GM23338 (cell line): ENCODE measurements at regions not wholly inside any gene's neighbourhood (a gene's known extent, or its start where the extent isn't known, plus 50 kb on each side); places are given as distances from the start of the nearest gene placed in this dataset.
A peak's percentile ranks its signal among the peaks of the same experiment; 100 is the strongest.

Source experiments
- ATAC-seq: fragments of 200-7000 bp; cut with Tn5 transposase; 3 replicates; pipeline ENCODE4 v1.9.1; 2020
- DNase-seq: peaks from one replicate; pipeline ENCODE4 v3.0.0-alpha.2; 2015; ENCODE audit warnings: low spot score
- H2AFZ ChIP-seq: fragments of 200-600 bp; sonication (generic); 2 replicates; pipeline ENCODE4 v1.8.0; 2016; ENCODE audit warnings: antibody characterized with exemption, mild to moderate bottlenecking, moderate library complexity
- H3F3A ChIP-seq: fragments of 200-600 bp; sonication (generic); replicated peaks from 2 replicates; pipeline ENCODE4 v1.8.0; 2017; ENCODE audit warnings: antibody characterized with exemption, mixed run types, low read depth
- H3K27ac ChIP-seq: fragments of 200-600 bp; sonication (generic); 2 replicates; pipeline ENCODE4 v1.6.1; 2016; ENCODE audit warnings: low read depth
- H3K27me3 ChIP-seq: fragments of 200-600 bp; sonication (generic); 2 replicates; pipeline ENCODE4 v1.8.0; 2016; ENCODE audit warnings: mild to moderate bottlenecking, mixed run types, moderate library complexity; ENCODE audit not compliant: insufficient read depth
- H3K36me3 ChIP-seq: fragments of 200-600 bp; sonication (generic); 2 replicates; pipeline ENCODE4 v1.8.0; 2016; ENCODE audit warnings: mild to moderate bottlenecking; ENCODE audit not compliant: insufficient read depth
- H3K4me1 ChIP-seq: fragments of 200-600 bp; sonication (generic); 2 replicates; pipeline ENCODE4 v1.8.0; 2016; ENCODE audit warnings: mild to moderate bottlenecking, moderate library complexity; ENCODE audit not compliant: insufficient read depth
- H3K4me2 ChIP-seq: fragments of 200-600 bp; sonication (generic); 2 replicates; pipeline ENCODE4 v1.7.1; 2017; ENCODE audit warnings: mixed run types
- H3K4me3 ChIP-seq: fragments of 200-600 bp; sonication (generic); 2 replicates; pipeline ENCODE4 v1.6.1; 2016; ENCODE audit warnings: mixed run types
- H3K79me2 ChIP-seq: fragments of 200-600 bp; sonication (generic); replicated peaks from 2 replicates; pipeline ENCODE4 v1.8.0; 2017; ENCODE audit warnings: mild to moderate bottlenecking; ENCODE audit not compliant: insufficient read depth
- H3K9me2 ChIP-seq: fragments of 200-600 bp; sonication (generic); 2 replicates; pipeline ENCODE4 v1.8.0; 2017; ENCODE audit not compliant: insufficient read depth
- H4K20me1 ChIP-seq: fragments of 200-600 bp; sonication (generic); replicated peaks from 2 replicates; pipeline ENCODE4 v1.8.0; 2017; ENCODE audit warnings: mild to moderate bottlenecking; ENCODE audit not compliant: insufficient read depth
- H3K27ac Mint-ChIP-seq: 2 replicates; pipeline ENCODE4 v1.8.0; 2020; ENCODE audit warnings: inconsistent platforms, mild to moderate bottlenecking, moderate library complexity, mixed read lengths
- H3K27me3 Mint-ChIP-seq: 3 replicates; pipeline ENCODE4 v1.8.0; 2022; ENCODE audit warnings: low read depth, mild to moderate bottlenecking, moderate library complexity, mixed read lengths, inconsistent platforms; ENCODE audit not compliant: insufficient read depth, poor library complexity
- H3K36me3 Mint-ChIP-seq: 3 replicates; pipeline ENCODE4 v1.8.0; 2021; ENCODE audit warnings: low read depth, mild to moderate bottlenecking, inconsistent platforms, moderate library complexity, mixed read lengths
- H3K4me1 Mint-ChIP-seq: 3 replicates; pipeline ENCODE4 v1.8.0; 2020; ENCODE audit warnings: mild to moderate bottlenecking, inconsistent platforms, mixed read lengths
- H3K4me3 Mint-ChIP-seq: 3 replicates; pipeline ENCODE4 v1.8.0; 2021; ENCODE audit warnings: moderate library complexity, mild to moderate bottlenecking, inconsistent platforms, mixed read lengths
- H3K9me3 Mint-ChIP-seq: 3 replicates; pipeline ENCODE4 v1.8.0; 2020; ENCODE audit warnings: moderate library complexity, mild to moderate bottlenecking, inconsistent platforms, mixed read lengths
- CREB1 ChIP-seq: fragments of 250-450 bp; sonication (Bioruptor Pico); IDR thresholded peaks from 2 replicates; pipeline ENCODE4 v1.5.0; 2020; ENCODE audit warnings: low read depth, mild to moderate bottlenecking, moderate library complexity
- EZH2 ChIP-seq: fragments of 200-600 bp; sonication (generic); IDR thresholded peaks from one replicate; pipeline ENCODE4 v1.8.0; 2017; ENCODE audit warnings: antibody characterized with exemption, mild to moderate bottlenecking, low read depth; ENCODE audit not compliant: unreplicated experiment
- EZH2phosphoT487 ChIP-seq: fragments of 200-600 bp; sonication (generic); IDR thresholded peaks from one replicate; pipeline ENCODE4 v1.8.1; 2018; ENCODE audit warnings: antibody characterized with exemption; ENCODE audit not compliant: unreplicated experiment
- JUNB ChIP-seq: IDR thresholded peaks from one replicate; pipeline ENCODE4 v1.6.1; 2016; ENCODE audit warnings: antibody characterized with exemption; ENCODE audit not compliant: unreplicated experiment
- NANOG ChIP-seq: IDR thresholded peaks from 2 replicates; pipeline ENCODE4 v1.6.1; 2016; ENCODE audit warnings: antibody characterized with exemption, borderline replicate concordance
- POLR2AphosphoS5 ChIP-seq: IDR thresholded peaks from 2 replicates; pipeline ENCODE4 v1.6.1; 2016; ENCODE audit warnings: antibody characterized with exemption, low read depth
- REST ChIP-seq: IDR thresholded peaks from one replicate; pipeline ENCODE4 v1.6.1; 2018; ENCODE audit warnings: antibody characterized with exemption; ENCODE audit not compliant: unreplicated experiment
- STAT1 ChIP-seq: IDR thresholded peaks from one replicate; pipeline ENCODE4 v1.6.1; 2016; ENCODE audit warnings: antibody characterized with exemption; ENCODE audit not compliant: unreplicated experiment
- ZNF114 ChIP-seq: fragments of 250-450 bp; sonication (Bioruptor Pico); IDR thresholded peaks from 2 replicates; pipeline ENCODE4 v1.5.0; 2020; ENCODE audit warnings: mild to moderate bottlenecking, moderate library complexity
- ZNF331 ChIP-seq: fragments of 250-450 bp; sonication (Bioruptor Pico); IDR thresholded peaks from 2 replicates; pipeline ENCODE4 v1.5.0; 2020; ENCODE audit warnings: low read depth, mild to moderate bottlenecking, moderate library complexity
- TF ChIP-seq, protein P1 (sequence below): IDR thresholded peaks from 2 replicates; pipeline ENCODE4 v1.6.1; 2016; ENCODE audit warnings: antibody characterized with exemption
- TF ChIP-seq, protein P2 (sequence below), 2 experiments: fragments of 200-600 bp in 1 of 2; sonication (generic) in 1 of 2; conservative IDR thresholded peaks; 2 replicates each; pipeline versions ENCODE4 v1.5.1 to v1.6.1; 2016 to 2017; ENCODE audit warnings: antibody characterized with exemption in 2 of 2, low read depth in 2 of 2, mild to moderate bottlenecking in 2 of 2, moderate library complexity in 1 of 2
- TF ChIP-seq, protein P3 (sequence below): fragments of 250-450 bp; sonication (Bioruptor Pico); IDR thresholded peaks from 2 replicates; pipeline ENCODE4 v1.5.0; 2020; ENCODE audit warnings: mild to moderate bottlenecking, moderate library complexity

DNA sequence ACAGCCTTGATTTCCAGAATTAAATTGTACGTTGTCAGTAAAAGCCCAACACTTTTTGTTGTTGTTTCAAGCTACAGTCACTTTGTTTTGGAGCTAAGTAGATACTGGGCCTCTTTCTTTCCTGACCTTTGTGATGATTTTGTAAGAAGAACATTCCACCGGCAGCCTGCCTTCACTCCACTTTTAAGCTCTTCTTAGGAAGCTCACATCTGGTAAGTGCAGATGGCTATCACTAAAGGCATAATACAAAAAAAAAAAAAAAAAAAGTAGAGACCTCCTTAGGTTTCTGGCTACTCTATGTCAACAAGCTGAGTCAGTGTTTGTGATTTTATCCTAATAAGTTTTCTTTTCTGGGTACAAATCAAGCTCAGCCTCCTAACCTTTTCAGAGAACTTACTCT lies 1922.1 kb upstream of the WWC1 start:
- H3K36me3 Mint-ChIP-seq = no peaks in the 10 kb centered on the region
- no peaks in the 10 kb centered on the region for H4K20me1 ChIP-seq
- no peak overlapping the region for H2AFZ ChIP-seq
- DNase-seq (peak; percentile 10), ATAC-seq (peak; percentile 38; the same call in 2 of the 3 replicates)
- peak overlapping the region; percentile 34; the same call in 1 of the 2 replicates for H3K4me2 ChIP-seq
- no peaks in the 10 kb centered on the region for H3F3A ChIP-seq
- no peaks in the 10 kb centered on the region for H3K9me3 Mint-ChIP-seq
- no peak for TF ChIP-seq NANOG
- TF ChIP-seq EZH2 = no peak
- no peak for TF ChIP-seq CREB1
- no peak for TF ChIP-seq ZNF114
- TF ChIP-seq JUNB = no peak
- TF ChIP-seq EZH2phosphoT487 = no peak
- no peak for TF ChIP-seq STAT1
- TF ChIP-seq, protein P1, sequence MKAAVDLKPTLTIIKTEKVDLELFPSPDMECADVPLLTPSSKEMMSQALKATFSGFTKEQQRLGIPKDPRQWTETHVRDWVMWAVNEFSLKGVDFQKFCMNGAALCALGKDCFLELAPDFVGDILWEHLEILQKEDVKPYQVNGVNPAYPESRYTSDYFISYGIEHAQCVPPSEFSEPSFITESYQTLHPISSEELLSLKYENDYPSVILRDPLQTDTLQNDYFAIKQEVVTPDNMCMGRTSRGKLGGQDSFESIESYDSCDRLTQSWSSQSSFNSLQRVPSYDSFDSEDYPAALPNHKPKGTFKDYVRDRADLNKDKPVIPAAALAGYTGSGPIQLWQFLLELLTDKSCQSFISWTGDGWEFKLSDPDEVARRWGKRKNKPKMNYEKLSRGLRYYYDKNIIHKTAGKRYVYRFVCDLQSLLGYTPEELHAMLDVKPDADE = no peak
- TF ChIP-seq, protein P2, sequence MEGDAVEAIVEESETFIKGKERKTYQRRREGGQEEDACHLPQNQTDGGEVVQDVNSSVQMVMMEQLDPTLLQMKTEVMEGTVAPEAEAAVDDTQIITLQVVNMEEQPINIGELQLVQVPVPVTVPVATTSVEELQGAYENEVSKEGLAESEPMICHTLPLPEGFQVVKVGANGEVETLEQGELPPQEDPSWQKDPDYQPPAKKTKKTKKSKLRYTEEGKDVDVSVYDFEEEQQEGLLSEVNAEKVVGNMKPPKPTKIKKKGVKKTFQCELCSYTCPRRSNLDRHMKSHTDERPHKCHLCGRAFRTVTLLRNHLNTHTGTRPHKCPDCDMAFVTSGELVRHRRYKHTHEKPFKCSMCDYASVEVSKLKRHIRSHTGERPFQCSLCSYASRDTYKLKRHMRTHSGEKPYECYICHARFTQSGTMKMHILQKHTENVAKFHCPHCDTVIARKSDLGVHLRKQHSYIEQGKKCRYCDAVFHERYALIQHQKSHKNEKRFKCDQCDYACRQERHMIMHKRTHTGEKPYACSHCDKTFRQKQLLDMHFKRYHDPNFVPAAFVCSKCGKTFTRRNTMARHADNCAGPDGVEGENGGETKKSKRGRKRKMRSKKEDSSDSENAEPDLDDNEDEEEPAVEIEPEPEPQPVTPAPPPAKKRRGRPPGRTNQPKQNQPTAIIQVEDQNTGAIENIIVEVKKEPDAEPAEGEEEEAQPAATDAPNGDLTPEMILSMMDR (conservative IDR thresholded peaks at IDR 0.05; ENCODE audit: low read depth in 2 of 2) = no peak
- no peak for TF ChIP-seq REST
- no peak for TF ChIP-seq POLR2AphosphoS5
- TF ChIP-seq, protein P3, sequence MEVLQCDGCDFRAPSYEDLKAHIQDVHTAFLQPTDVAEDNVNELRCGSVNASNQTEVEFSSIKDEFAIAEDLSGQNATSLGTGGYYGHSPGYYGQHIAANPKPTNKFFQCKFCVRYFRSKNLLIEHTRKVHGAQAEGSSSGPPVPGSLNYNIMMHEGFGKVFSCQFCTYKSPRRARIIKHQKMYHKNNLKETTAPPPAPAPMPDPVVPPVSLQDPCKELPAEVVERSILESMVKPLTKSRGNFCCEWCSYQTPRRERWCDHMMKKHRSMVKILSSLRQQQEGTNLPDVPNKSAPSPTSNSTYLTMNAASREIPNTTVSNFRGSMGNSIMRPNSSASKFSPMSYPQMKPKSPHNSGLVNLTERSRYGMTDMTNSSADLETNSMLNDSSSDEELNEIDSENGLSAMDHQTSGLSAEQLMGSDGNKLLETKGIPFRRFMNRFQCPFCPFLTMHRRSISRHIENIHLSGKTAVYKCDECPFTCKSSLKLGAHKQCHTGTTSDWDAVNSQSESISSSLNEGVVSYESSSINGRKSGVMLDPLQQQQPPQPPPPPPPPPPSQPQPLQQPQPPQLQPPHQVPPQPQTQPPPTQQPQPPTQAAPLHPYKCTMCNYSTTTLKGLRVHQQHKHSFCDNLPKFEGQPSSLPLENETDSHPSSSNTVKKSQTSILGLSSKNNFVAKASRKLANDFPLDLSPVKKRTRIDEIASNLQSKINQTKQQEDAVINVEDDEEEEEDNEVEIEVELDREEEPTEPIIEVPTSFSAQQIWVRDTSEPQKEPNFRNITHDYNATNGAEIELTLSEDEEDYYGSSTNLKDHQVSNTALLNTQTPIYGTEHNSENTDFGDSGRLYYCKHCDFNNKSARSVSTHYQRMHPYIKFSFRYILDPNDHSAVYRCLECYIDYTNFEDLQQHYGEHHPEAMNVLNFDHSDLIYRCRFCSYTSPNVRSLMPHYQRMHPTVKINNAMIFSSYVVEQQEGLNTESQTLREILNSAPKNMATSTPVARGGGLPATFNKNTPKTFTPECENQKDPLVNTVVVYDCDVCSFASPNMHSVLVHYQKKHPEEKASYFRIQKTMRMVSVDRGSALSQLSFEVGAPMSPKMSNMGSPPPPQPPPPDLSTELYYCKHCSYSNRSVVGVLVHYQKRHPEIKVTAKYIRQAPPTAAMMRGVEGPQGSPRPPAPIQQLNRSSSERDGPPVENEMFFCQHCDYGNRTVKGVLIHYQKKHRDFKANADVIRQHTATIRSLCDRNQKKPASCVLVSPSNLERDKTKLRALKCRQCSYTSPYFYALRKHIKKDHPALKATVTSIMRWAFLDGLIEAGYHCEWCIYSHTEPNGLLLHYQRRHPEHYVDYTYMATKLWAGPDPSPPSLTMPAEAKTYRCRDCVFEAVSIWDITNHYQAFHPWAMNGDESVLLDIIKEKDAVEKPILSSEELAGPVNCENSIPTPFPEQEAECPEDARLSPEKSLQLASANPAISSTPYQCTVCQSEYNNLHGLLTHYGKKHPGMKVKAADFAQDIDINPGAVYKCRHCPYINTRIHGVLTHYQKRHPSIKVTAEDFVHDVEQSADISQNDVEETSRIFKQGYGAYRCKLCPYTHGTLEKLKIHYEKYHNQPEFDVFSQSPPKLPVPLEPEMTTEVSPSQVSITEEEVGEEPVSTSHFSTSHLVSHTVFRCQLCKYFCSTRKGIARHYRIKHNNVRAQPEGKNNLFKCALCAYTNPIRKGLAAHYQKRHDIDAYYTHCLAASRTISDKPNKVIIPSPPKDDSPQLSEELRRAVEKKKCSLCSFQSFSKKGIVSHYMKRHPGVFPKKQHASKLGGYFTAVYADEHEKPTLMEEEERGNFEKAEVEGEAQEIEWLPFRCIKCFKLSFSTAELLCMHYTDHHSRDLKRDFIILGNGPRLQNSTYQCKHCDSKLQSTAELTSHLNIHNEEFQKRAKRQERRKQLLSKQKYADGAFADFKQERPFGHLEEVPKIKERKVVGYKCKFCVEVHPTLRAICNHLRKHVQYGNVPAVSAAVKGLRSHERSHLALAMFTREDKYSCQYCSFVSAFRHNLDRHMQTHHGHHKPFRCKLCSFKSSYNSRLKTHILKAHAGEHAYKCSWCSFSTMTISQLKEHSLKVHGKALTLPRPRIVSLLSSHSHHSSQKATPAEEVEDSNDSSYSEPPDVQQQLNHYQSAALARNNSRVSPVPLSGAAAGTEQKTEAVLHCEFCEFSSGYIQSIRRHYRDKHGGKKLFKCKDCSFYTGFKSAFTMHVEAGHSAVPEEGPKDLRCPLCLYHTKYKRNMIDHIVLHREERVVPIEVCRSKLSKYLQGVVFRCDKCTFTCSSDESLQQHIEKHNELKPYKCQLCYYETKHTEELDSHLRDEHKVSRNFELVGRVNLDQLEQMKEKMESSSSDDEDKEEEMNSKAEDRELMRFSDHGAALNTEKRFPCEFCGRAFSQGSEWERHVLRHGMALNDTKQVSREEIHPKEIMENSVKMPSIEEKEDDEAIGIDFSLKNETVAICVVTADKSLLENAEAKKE = no peak
- no peak for TF ChIP-seq ZNF331
- H3K9me2 ChIP-seq = no peaks in the 10 kb centered on the region
- peaks cover 12% of the 10 kb centered on the region for H3K4me1 ChIP-seq
- H3K4me3 Mint-ChIP-seq = no peak overlapping the region
- H3K4me3 ChIP-seq = no peak overlapping the region
- no peaks in the 10 kb centered on the region for H3K79me2 ChIP-seq
- H3K27ac ChIP-seq = no peak overlapping the region
- H3K36me3 ChIP-seq = no peaks in the 10 kb centered on the region
- peaks cover 7% of the 10 kb centered on the region; the same call in 2 of the 3 replicates for H3K4me1 Mint-ChIP-seq
- H3K27ac Mint-ChIP-seq = no peak overlapping the region
- H3K27me3 Mint-ChIP-seq = no peaks in the 10 kb centered on the region
- H3K27me3 ChIP-seq = peaks cover 44% of the 10 kb centered on the region
